LHCN-M2 (cell line): ENCODE measurements at regions not wholly inside any gene's neighbourhood (a gene's known extent, or its start where the extent isn't known, plus 50 kb on each side); places are given as distances from the start of the nearest gene placed in this dataset.
"Not testable (repeated sequence)": the region's sequence is repeated elsewhere in the genome, so short reads cannot be mapped to it uniquely, and the experiment has no call there.

Experiments used
- DNase-seq: peaks from one replicate; pipeline ENCODE4 v3.0.0-alpha.2; 2012; ENCODE audit warnings: low read depth

GRCh38 chr5:12661617-12662370, 757.5 kb upstream of the CTNND2 start:
- DNase-seq = no peak

GRCh38 chr5:12660279-12661107, 756.2 kb upstream of the CTNND2 start:
- DNase-seq = not testable (repeated sequence)

GRCh38 chr5:12659686-12660085, 755.4 kb upstream of the CTNND2 start:
- DNase-seq = no peak

GRCh38 chr5:12658871-12659446, 754.7 kb upstream of the CTNND2 start:
- DNase-seq = no peak

- DNase-seq = not testable (repeated sequence)
Measured at GRCh38 chr5:12657914-12658474, 753.7 kb upstream of the CTNND2 start.

GRCh38 chr5:12655675-12656074, 751.4 kb upstream of the CTNND2 start:
- DNase-seq = no peak

- DNase-seq = no peak
Measured at GRCh38 chr5:12652201-12652600, 748.0 kb upstream of the CTNND2 start.

- DNase-seq = no peak
Measured at GRCh38 chr5:12648558-12648957, 744.3 kb upstream of the CTNND2 start.

- no peak for DNase-seq
Measured at GRCh38 chr5:12647613-12648012, 743.4 kb upstream of the CTNND2 start.

GRCh38 chr5:12645582-12645981, 741.3 kb upstream of the CTNND2 start:
- no peak for DNase-seq

- no peak for DNase-seq
Measured at GRCh38 chr5:12636209-12636608, 732.0 kb upstream of the CTNND2 start.

- no peak for DNase-seq
Measured at GRCh38 chr5:12626556-12626955, 722.3 kb upstream of the CTNND2 start.

- DNase-seq = no peak
Measured at GRCh38 chr5:12625667-12626263, 721.5 kb upstream of the CTNND2 start.

GRCh38 chr5:12624776-12625560, 720.7 kb upstream of the CTNND2 start:
- no peak for DNase-seq

- no peak for DNase-seq
Measured at GRCh38 chr5:12623408-12623807, 719.2 kb upstream of the CTNND2 start.

- DNase-seq = no peak
Measured at GRCh38 chr5:12616093-12616492, 711.8 kb upstream of the CTNND2 start.

GRCh38 chr5:12615141-12615820, 711.0 kb upstream of the CTNND2 start:
- no peak for DNase-seq

- DNase-seq = no peak
Measured at GRCh38 chr5:12614608-12615007, 710.4 kb upstream of the CTNND2 start.

- DNase-seq = no peak
Measured at GRCh38 chr5:12611132-12611531, 706.9 kb upstream of the CTNND2 start.

GRCh38 chr5:12607817-12608216, 703.6 kb upstream of the CTNND2 start:
- not testable (repeated sequence) for DNase-seq
